ENCODE measurements at regions not wholly inside any gene's neighbourhood (a gene's known extent, or its start where the extent isn't known, plus 50 kb on each side); places are given as distances from the start of the nearest gene placed in this dataset.

- DNase-seq = no peak
These were observed 241.1 kb upstream of the KLF3 start for GRCh38 chr4:38422850-38423249.

GRCh38 chr4:38424151-38424871 is 239.7 kb upstream of the KLF3 start:
- peak; percentile 25 for DNase-seq

DNA sequence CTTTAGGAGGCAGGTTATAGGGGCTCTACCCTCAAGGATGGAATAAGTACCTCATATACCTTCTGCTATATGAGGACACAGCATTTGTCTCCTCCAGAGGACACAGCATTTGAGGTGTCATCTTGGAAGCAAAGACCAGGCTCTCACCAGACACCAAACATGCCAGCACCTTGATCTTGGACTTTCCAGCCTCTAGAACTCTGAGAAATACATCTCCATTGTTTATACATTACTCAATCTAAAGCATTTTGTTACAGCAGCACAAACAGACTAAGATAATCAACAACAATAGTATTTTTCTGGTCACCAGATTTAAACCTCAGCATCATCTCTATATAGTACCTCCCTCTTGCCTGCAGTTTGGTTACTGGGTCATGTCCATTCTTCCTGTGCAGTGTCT is 237.5 kb upstream of the KLF3 start:
- DNase-seq = no peak

DNA sequence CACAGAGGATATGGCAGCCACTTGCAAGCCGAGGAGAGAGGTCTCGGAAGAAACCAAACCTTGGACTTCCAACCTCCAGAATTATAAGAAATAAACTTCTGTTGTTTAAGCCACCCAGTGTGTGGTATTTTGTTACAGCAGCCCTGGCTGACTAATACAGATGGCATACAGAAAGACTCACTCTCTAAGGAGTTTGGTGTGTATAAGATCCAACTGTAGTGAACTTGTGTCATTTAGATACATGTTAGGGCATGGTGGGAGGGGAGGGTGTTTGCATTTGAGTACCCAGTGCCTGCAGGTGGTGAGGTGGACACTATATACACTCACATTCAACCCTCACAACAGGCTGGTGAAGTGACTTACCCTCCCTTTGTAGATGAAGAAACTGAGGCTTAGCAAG is 233.2 kb upstream of the KLF3 start:
- no peak for DNase-seq

- DNase-seq = no peak
These were observed 221.8 kb upstream of the KLF3 start for GRCh38 chr4:38442073-38442788.

DNA sequence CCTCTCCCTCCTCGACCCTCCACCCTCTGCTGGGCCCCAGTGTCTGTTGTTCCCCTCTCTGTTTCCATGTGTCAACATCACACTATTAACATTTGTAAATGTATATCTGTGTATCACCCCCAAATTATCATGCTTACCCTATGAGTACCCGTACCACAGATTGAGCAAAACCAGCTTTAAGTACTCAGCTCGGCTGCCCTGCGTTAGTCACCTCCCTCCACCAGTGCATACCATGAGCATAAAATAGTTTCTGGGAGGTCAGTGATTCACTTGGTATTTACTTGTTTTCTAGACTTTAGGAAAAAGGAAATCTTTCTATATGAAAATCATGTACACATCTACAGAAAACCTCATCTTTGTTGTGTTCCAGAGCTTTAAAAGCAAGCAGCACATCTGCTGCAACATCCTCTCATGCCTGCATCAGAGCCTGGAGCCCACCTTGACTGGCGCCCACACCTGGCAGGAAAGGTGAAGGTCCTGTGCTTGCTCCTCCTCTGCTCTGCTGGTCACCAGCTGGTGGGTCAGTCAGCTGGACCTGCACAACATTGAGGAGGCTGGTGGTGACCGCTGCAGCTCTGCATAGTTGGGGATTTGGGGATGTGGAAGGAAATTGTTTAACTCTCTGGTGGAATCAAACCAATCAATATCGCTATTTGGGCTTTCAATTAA is 214.4 kb upstream of the KLF3 start:
- no peak for DNase-seq

GRCh38 chr4:38452009-38452408 is 212.0 kb upstream of the KLF3 start:
- no peak for DNase-seq

DNA sequence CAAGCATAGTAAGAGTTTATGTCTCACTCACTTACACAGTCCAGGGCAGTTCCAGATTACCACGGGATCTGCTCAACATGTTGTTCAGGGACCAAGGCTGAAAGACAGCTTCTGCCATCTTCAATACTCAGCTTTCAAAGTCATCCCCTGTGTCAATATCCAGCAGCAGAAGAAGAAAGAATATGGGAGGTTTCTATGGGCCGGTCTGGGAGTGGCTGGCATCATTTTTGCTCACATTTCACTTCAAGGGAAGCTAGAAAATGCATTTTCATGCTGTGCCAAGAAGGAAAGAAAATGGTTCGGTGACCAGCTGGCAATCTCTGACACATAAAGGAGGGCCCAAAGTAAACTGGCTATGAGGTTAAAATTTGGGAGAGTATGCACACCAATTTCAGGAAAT is 211.5 kb upstream of the KLF3 start:
- no peak for DNase-seq

- no peak for DNase-seq
These were observed 210.6 kb upstream of the KLF3 start for GRCh38 chr4:38453253-38453881.

DNA sequence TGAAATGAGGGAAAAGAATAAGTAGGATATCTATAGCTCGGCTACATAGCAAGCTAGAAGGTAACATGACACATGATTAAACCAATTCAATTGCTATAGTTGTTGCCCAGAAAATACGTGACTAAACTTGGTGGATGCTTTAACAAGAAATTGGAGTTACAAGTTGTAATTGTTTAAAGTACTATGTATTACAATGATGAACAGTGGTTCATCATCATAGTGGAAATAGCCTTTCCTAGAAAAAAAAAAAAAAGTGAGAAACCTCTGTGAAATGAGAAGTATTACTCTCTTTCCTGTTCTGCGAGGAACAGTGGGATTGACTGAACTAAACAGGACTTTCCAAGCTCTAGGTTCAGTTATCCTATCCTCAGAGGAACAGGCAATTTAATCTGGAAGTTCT is 209.7 kb upstream of the KLF3 start:
- DNase-seq = no peak

GRCh38 chr4:38455092-38455862 is 208.7 kb upstream of the KLF3 start:
- DNase-seq = no peak

GRCh38 chr4:38456096-38456495 is 207.9 kb upstream of the KLF3 start:
- no peak for DNase-seq

DNA sequence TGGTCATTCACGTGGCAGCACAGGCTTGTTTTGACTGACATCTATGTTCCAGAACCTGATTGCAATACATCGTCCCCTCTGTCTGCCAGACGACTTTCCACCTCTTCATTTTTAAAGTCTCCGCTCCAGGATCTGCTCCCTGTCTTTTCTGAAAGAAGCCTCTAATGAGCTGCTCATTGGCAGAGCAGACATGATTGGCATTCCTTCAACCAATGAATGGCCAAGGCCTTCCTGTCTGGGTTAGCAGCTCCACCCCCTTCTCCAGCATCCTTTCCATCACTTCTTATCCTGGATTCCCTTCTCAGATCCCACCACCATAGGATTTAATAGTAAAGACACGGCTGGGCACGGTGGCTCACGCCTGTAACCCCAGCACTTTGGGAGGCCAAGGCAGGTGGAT is 202.7 kb upstream of the KLF3 start:
- DNase-seq = no peak

- no peak for DNase-seq
These were observed 201.5 kb upstream of the KLF3 start for GRCh38 chr4:38462367-38463055.

DNA sequence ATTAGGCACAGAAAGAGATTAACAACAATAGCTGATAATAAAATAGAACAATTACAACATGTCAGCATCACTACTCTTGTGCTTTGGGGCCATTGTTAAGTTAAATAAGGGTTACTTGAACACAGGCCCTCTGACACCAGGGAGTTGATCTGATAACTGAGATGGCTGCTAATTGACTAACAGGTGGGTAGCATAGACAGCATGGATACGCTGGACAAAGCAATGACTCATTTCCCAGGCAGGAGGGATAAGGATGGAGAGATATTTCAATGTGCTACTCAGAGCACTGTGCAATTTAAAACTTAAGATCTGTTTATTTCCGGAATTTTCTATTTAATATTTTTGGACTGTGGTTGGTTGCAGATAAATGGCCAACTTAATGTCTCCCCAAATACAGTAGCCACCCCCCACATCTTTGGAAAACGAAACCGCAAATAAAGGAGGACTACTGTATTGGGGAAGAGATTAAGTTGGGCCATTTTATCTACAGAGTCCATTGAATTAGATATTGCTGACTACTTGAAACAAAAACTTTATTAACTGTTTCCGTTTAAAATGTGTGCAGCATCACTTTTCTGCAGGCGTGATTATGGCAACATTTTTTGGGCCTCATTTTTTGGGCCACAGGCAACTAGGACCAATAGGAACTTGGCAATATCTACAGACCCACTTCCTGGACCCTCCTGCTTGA is 200.6 kb upstream of the KLF3 start:
- DNase-seq = no peak

DNA sequence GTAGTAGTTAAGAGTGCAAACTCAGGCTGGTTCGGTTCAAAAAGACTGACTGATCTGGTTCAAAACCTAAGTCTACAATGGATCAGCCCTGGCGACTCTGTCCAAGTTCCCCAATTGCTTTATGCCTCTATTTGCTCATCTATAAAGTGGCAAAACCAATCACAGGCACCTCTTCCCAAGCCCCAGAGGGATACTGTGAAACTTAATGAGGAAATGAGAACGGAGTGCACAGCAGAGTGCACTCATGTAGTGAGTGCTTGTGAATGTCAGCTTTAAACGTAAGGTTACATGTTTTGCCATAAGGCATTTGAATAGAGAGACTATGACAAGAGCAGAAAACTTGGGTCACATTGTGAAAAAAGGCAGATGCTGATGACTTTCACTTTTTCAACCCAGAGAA is 199.7 kb upstream of the KLF3 start:
- DNase-seq = no peak

- no peak for DNase-seq
These were observed 197.6 kb upstream of the KLF3 start for GRCh38 chr4:38466401-38466800.

- DNase-seq = no peak
These were observed 196.7 kb upstream of the KLF3 start for GRCh38 chr4:38467296-38467695.

DNA sequence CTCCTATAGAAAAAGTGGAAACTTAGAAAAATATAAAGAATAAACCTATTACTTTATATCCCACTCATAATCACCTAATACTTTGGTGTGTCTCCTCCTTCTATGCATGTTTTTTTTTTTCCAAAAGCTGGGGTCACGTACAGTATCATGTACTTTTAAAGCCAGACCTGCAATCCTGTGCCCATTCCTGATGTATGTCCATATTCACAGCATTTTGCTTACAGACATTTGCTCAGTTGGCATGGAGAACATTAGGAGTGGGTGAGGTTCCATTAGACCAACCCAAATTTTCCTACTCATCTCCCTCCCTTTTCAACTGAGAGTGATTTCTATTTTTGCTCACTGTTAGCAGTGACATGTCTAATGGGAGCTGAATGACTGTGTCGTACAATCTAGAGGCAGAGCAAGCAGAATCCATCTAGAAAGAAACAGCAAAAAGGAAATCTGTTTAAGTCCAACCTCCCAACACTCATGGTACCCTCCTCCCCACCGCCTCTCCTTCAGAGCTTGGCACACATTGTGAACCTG is 195.6 kb upstream of the KLF3 start:
- no peak for DNase-seq

DNA sequence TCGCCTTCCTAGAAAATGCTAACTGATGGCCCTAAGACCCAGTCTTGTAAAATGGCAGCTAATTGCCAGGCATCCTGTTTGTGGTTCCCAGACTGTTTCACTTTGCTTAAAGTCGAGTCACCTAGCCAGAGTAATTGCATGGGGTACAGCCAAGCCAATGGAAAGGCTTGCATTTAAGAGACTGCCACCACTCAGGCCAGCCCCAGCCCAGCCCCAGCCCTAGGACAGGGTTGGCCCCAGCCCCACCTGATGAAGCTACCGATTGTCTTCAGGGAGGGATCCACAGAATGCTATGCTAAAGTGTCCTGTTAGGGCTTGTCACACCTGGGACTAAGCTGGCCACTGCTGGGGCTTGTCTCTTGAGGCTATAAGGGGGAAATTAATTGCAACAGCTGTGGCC is 194.6 kb upstream of the KLF3 start:
- DNase-seq = no peak
